HG02970 (cell line): ENCODE measurements at regions not wholly inside any gene's neighbourhood (a gene's known extent, or its start where the extent isn't known, plus 50 kb on each side); places are given as distances from the start of the nearest gene placed in this dataset.

Experiments
- ATAC-seq: cut with Tn5 transposase; IDR thresholded peaks from one replicate; pipeline ENCODE4 v1.9.1; 2021; ENCODE audit warnings: mild to moderate bottlenecking, moderate library complexity, moderate number of reproducible peaks; ENCODE audit not compliant: unreplicated experiment, low FRiP score

DNA sequence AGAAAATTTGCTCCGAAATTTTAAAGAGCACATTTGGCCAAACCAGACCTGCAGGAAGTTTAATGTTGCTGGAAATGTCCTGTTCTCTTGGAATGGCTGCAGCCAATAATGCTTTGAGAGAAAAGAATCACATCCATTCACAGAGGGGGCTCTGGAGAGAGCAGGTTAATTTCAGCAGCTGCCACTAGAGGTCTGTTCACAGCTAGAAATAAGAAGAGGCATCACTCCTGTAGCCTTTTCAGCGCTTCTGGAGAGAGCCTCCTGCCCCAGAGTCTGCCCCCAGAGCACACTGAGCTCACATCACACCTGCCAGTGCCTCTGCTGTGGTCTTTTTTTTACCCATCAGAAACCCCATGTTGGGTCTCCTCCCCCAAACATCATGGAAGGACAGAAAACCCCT is 124.8 kb upstream of the RAD23B start:
- no peak for ATAC-seq

DNA sequence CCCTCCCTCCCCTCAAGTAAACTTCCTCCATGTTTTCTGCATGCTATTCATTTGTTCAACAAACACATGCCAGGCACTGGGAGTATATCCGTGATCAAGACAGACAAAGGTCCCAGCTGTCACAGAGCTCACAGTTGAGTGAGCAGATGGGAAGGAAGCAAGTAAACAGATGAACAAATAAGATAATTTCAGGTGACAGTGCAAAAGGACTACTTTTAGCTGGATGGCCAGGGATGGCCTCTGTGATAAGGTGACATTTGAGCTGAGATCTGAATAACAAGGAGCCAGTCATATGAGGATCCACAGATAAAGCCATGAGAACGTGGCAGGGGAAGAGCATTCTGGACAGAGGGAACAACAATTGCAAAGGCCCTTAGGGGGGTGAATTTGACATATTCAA is 121.7 kb upstream of the RAD23B start:
- no peak for ATAC-seq

DNA sequence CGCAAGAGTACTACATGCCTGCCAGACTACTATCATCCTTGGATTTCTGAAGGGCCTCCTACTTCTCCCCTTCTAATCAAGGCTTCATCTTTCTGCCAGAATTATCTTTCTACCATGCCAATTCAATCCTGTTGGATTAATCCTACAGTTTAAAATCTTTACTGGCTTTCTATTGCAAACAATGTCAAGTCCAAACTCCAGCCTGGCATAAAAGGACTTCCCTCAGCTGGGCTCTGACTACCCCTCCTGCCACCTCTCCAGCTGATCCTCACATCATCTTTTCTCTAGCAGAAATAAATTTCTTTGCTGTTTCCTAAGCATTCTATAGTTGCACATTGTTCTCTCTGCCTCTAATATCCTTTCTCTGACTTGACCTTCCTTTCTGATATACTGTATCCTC is 119.7 kb upstream of the RAD23B start:
- ATAC-seq, result no peak

DNA sequence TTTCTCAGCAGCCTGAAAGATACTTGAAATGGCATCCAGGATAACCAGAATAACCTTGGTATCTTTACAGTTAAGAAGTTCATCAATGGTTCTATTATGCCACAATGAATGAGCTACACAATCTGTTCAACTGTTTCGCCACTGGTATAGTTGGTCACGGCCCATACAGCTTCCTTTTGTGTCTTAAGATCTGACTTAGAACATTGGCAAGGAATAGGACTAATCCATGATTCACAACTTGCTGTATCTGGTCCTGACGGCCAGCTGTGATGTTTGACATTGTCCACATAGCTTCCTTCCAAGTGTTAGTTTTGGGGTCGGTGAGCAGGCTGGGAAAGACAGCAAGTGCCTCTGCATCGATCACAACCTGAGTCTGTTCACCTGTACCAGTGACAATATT is 113.3 kb upstream of the RAD23B start:
- no peak for ATAC-seq

DNA sequence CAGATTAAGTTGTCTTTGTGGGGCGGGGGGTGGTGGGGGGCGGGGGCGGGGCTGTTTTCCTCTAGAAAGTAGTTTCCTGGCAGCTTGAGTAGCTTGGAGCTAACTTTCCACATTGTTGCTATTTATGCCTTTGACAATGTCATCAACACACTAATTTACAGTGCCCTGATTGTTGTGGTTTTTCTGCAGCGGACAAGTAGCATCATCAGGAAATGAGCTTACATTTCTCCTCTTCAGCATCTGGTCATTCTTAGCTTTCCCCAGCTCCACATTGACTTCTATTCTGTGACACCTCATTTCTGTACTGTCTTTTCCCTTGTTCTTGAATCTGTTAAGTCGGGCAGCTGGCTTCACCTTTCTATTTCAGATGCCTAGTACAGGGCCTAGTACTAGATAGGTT is 112.3 kb upstream of the RAD23B start:
- ATAC-seq, result no peak

DNA sequence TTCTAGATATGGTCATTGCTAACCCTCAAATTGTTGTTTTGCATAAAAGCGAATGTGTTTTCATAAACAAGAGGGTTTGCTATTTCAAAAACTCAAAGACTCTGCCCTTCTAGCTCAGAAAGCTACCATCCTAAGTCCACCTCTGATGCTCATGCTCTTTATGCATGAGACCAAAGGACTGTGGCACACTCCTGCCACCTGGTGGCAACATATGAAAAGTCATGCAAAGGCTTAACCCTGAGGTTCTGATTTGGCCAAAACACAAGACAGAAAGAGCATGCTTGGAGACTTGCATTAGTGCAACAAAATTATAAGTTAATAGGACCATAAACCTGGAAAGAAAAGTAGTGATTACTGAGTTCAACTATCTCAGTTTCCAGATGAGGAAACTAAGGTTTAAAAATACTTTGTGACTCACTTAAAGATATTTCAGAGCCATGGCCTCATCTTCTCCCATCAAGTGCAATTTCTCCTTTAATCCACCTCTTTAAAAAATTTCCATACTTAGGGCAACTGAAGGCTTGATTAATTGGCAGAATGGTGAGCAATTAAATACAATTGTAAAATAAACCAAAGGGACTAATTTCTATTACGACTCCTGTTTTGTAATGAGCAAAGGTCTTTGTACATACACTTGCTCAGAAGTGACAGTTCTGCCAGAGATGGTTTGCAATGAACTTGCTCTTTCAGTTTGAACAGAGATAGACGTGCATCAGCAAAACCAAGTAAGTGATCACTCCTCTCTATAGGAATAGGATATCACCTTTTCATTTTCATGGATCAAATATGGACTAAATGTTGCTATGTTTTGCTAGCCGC is 110.7 kb upstream of the RAD23B start:
- ATAC-seq, result peak; percentile 64

DNA sequence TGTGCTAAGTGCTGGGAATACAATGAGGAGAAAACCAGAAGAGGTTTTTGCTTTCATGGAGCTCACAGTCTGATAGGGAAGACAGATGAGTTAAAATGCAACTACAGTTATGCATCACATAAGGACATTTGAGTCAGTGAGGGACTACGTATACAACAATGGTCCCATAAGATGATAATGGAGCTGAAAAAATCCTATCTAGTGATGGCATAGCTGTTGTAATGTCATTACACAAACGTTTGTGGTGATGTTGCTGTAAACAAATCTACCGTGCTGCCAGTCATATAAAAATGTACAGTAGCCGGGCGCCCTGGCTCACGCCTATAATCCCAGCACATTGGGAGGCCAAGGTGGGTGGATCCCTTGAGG is 110.1 kb upstream of the RAD23B start:
- ATAC-seq, result no peak

DNA sequence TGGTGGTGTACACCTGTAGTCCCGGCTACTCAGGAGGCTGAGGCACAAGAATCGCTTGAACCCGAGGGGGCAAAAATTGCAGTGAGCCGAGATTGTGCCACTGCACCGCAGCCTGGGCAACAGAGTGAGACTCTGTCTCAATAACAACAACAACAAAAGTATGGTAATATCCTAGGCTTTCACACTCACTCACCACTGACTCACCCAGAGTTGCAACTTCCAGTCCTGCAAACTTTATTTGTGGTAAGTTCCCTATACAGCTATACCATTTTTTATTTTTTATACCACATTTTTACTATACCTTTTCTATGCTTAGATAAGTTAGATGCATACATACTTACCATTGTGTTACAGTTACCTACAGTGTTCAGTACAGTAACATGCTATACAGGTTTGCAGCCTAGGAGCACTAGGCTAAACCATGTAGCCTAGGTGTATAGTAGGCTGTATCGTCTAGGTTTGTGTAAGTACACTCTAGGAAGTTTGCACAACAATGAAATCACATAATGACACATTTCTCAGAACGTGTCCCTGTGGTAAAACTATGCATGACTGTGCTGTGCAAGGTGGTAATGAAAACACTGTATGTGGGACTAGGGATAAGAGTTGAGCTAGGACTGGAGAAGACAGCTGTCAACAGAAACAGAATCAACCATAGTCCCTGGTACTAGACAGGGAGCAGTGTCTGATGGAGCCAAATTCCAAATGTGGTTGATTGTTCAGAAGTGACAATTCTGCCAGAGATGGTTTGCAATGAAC is 109.5 kb upstream of the RAD23B start:
- no peak for ATAC-seq

DNA sequence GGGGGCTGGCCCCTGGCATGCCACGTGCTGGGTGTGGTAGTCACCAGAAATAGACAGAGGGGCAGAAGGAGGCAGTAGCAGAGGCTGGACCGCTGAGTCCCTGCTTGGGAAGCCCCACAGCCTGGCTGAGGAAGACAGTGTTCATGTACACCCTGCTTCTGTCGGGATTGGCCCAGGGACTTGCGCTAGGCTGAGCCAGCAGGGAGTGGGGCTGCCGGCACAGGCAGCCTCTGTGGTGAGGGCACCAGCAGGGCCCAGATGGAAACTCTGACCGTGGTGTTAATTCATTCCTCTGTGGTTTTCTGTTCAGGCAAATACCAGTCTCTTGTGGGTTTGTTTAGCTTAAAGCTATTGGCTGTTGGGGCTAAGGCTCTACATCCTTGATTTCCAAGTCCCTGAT is 108.6 kb upstream of the RAD23B start:
- ATAC-seq, result no peak

DNA sequence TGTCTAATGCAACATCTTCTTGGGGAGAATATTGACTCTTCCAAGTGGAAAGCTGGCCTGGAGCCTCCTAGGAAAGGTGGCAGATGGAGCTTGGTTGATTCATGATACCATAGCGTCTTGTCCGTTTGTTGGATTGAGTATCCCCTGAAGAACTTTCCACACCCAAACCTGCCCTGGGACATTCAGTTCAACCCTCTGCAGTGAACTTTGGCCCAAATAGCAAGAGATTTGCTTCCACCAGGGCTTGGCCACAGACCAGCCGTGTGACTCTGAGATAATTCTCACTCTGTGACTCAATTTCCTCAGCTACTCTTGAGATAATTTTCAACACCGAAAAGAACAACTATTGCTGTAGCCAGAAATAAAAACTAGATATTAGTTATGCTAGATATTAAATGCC is 108.0 kb upstream of the RAD23B start:
- no peak for ATAC-seq

DNA sequence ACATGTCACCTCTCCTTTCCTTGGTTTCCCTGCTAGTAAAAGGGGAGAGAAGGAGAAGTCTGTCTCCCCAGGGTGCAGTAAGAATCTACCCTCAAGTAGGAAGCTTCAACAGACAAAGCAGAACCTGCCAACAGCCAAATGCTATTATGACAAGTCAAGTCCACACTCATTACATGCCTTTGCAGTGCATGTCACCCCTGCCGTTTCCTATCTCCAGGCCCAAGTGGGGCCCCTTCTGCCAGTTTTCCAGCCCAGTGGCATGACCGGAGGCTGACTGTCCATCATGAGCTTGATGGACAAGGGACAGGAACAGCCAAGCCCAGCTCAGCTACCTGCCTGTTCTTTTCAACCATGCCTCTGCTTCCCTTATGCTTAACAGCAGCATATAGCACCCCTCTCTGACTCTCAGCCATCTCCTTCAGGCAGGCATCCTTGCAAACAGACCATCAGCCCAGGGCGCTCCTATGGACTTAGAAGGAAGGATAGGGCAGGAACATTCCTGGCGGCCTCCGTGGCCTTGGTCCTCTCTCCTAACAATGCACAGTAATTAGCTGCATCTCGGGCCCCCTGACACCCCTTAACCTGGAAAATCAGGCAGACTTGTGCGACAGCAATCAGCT is 107.2 kb upstream of the RAD23B start:
- no peak for ATAC-seq

DNA sequence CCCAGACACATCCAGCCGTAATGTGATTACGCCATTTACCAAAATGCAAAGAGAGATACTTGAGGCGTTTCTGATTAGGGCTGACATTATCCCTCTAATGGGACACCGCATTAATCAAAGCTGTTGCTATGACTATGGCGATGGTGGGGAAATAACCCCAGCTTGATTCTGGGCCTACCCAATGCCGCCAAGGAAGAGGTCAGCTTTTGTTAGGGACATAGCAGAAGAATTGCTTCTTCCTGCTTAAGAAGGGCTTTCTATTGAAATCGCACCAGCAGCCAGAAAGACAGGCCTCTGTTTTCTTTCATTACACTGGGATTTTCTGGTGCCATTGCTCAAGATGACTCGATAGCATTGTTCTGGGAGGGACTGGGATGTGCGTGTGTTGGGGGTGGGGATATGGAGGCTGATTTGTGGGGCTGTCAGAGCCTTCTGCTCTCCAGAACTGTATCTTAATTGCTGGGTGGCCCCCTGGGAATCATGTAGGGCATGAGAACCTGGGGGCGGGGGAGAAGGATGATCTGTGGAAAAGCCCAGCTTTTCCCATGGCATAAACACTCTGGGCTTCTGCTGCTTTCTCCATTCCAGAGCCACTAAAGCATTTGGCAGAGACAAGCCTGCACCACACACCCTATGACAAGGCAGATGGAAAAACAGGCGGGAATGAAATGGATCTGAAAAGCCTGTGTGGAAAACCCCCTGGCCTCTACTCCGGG is 106.5 kb upstream of the RAD23B start:
- no peak for ATAC-seq

DNA sequence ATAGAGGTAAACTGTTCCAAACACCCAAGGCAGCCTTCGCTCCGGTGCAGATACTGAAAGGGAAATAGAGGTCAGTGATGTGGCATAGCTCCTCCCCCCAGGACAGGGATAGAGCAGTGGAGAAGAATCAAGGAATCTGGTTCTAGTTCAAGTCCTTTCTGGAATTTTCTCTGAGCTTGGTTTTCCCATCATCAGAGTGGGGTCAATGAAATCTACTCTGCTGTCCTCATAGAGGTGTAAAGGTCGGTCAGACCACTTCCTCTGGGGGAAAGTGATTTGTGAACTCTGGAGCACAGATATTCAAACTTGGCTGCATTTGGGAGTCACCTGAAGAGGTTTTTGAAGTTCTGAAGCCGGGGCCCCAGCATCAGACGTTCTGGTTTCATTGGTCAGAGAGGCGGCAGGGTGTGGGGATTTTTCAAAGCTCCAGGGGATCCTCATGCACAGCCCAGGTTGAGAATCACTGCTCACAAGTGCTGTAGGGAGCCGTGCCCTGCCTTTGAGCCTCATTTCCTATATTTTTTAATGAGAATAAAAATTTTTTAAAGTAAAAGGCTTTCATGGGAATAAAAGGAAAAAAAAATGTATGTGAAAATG is 105.7 kb upstream of the RAD23B start:
- ATAC-seq, result no peak

DNA sequence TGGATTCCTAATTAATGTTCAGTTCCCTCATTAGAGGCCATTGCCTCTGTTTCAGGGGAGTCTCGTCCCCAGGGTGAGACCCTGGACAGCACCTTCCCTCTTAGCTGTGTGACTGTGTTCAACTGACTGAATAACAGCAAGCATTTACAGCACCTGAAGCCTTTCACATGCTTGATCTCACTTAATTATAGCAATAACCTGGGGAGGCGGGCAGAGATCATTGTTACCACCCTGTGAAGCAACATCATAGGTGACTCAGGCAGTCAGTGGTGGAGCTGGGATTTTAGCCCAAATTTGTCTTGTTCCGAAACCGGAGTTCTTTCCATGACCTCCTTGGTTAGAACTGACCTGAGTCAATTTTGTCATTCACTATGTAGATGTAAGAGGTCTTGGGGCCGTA is 105.2 kb upstream of the RAD23B start:
- no peak for ATAC-seq

DNA sequence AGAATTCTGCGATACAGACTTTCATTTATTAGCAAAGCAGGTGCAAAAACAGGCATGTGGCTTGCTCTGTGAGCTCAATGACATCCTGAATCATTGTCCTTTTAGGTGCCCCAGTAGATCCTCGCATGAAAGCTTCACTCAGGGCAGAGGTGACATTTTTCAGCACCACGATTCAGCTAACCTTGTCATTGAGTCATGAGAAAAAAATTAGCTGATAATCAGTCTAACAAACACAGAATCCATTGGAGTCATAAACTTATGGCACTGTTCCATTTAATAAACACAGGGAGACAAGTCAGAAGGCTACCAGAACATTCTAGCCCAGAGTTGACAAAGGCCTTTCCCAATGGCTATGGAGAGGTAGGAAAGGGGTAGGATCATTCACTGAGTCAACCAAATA is 104.8 kb upstream of the RAD23B start:
- ATAC-seq, result no peak

DNA sequence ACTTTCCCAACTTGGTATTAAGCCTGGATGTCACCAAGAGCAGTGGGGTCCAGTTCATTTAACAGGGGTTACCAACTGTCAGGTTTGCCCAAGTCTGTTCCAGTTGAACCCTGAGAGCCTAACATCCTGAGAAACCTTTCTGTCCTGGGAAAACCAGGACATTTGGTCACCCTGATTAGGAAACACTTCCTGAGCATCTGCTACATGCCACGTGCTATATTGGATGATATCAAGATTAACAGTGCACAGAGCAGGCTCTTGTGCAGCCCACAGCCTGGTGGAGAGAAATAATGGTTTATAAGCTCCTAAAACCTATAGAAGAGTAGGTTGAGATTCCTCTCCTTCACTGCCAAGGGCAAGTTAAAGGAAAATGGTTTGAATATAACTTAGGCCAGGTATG is 102.9 kb upstream of the RAD23B start:
- no peak for ATAC-seq

DNA sequence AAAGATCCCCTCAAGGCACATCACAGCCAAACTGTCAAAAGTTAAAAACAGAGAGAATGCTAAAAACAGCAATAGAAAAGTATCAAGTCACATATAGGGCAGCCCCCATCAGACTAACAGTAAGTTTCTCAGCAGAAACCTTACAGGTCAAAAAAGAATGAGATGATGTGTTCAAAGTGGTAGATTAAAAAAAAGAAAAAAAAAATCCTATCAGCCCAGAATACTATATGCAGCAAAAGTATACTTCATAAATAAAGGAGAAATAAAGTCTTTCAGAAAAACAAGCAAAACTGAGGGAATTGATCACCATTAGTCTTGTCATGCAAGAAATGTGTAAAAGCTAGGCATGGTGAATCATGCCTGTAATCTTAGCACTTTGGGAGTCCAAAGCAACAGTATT is 99.9 kb upstream of the RAD23B start:
- ATAC-seq, result no peak

DNA sequence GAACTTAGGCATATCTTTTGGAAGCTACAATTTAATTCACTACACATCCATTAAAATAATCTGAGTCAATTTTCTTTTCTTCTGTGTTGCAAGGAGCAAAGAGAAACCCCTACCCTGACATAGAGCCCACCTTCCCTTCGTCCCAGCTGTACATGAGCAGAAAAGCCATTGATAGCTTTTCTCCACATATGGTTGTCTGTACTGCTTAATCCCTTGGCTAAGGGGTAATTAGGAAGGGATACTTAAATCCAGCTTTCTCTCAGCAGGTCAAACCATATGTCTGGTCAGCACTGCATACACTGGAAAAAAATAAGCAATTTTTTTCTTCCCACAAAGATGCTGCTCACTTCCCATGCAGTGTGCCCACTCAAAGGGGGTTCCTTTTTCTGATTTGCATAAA is 94.7 kb upstream of the RAD23B start:
- no peak for ATAC-seq

DNA sequence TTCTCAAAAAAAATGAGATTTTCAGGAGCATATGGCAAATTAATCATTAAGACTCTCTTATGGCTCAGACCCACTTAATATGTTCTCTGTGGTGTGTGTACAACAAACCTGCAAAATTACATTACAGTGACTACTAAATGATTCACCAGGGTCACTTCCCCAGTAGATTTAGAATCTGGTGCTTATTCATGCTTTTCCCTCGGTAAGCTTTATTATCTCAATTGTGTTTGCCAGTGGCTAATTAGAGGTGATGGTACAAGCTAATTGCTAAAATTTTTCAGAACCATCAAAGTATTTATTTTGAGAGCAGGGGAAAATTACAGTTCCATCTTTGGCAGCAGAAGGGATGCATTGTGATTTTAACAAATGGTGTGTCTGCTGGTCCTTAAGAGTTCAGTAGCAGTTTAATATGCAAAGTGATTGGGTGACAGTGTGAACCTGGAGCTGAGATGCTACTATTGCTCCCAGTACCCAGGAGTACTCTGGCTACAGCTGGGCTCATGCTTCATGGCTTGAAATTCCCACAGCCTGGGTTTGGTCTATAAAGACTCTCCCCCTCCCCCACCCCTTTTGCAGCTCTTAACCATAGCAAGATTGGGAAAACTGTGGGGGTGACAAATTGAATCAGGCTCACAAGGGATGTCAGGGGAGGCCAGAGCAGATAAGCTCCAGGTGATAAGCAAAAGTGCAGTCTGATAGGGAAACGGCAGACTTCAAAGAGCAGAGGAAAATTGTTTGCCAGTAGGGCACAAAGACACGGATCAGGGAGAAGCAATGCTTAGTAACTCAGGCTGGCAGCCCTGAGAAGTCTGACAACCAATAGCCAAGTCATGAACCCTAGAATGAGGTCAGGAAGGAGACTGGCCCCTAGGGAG is 92.8 kb upstream of the RAD23B start:
- ATAC-seq, result no peak

DNA sequence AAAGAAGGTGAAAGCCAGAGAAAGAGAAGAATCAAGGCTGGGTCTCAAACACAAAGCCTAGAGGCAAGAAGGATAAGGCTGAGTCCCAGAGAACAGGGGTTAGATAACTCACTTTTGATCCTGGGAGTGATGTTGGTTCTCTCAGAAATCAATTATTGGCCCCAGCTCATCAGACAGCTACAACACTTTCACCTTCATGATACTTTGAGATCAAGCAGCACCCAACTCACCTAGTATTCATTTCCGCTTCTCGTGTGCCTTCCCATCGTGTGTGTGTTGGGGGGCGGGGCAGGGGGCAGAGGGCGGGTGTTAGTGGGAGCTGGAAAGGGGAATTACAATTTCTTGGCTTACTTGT is 92.2 kb upstream of the RAD23B start:
- no peak for ATAC-seq
